ENCODE measurements at regions not wholly inside any gene's neighbourhood (a gene's known extent, or its start where the extent isn't known, plus 50 kb on each side); places are given as distances from the start of the nearest gene placed in this dataset.
"Not testable (repeated sequence)": the region's sequence is repeated elsewhere in the genome, so short reads cannot be mapped to it uniquely, and the experiment has no call there.

- H3K27ac ChIP-seq (ENCODE audit: low read length): peak overlapping the region; percentile 16
- no peaks in the 10 kb centered on the region for H3K9me3 ChIP-seq (replicated peaks; ENCODE audit: control insufficient read depth, low read depth, low read length)
- H3K36me3 ChIP-seq (ENCODE audit: control insufficient read depth, insufficient read depth, low read length): no peaks in the 10 kb centered on the region
- WGBS (ENCODE audit: insufficient coverage): no CpG with 5 or more reads among the region's 6 CpGs
- no peaks in the 10 kb centered on the region for H3K4me1 ChIP-seq (ENCODE audit: control insufficient read depth, insufficient read depth, low read length)
- no peak overlapping the region for H3K4me3 ChIP-seq (ENCODE audit: low read length)
- DNase-seq: no peak
- no peaks in the 10 kb centered on the region for H3K27me3 ChIP-seq (ENCODE audit: control insufficient read depth, insufficient read depth, low read length)
Observed at GRCh38 chr4:141328560-141329173, 108.0 kb downstream of the ZNF330 start.

DNA sequence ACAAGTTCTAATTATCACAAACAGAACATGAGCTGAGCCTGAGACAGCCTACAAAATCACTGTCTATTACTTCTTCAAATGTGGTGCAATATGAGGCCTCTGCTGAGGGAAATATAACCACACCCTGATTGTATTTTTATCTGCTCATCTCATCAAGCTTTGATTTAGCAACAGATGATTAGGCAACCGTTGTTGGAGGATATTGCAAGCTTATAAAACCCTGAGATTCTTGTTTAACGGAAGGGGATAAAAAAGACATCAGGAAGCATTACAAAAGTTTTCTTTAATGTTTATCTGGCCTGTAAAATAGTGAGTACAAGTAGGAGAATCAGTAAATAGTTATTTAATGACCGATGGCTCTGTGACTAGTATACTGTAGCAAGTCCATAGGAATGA lies 108.5 kb downstream of the ZNF330 start:
- no peaks in the 10 kb centered on the region for H3K27me3 ChIP-seq (ENCODE audit: control insufficient read depth, insufficient read depth, low read length)
- H3K36me3 ChIP-seq (ENCODE audit: control insufficient read depth, insufficient read depth, low read length): no peaks in the 10 kb centered on the region
- H3K9me3 ChIP-seq (replicated peaks; ENCODE audit: control insufficient read depth, low read depth, low read length): no peaks in the 10 kb centered on the region
- DNase-seq: peak; percentile 42
- no peaks in the 10 kb centered on the region for H3K4me1 ChIP-seq (ENCODE audit: control insufficient read depth, insufficient read depth, low read length)
- whole genome bisulfite sequencing (ENCODE audit: insufficient coverage): 31% methylated on average over 2 of the region's 3 CpGs
- H3K27ac ChIP-seq (ENCODE audit: low read length): peak overlapping the region; percentile 16
- H3K4me3 ChIP-seq (ENCODE audit: low read length): no peak overlapping the region

DNA sequence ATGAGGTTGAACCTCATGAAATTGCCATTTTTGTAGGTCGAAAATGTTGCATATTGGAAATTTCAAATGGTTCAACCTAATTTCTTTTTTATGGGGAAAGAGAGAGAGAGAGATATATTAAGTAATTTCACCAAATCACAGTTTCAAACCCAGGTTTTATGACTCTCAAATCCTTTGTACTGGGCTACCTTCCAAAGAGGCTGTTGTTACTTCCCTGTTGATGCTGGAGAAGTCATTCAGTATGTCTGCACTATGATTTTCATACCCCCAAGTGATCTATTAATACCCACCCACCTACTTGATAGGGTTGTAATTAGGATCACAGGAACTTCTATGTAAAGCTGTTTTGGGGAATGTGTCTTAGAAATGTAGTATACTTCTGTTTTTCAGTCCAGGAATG lies 109.9 kb downstream of the ZNF330 start:
- no peak for DNase-seq
- Histone ChIP-seq H3K36me3 (ENCODE audit: control insufficient read depth, insufficient read depth, low read length) (no peaks in the 10 kb centered on the region), H3K4me1 (ENCODE audit: control insufficient read depth, insufficient read depth, low read length) (no peaks in the 10 kb centered on the region), H3K27ac (ENCODE audit: low read length) (no peak overlapping the region), H3K4me3 (ENCODE audit: low read length) (no peak overlapping the region), H3K9me3 (replicated peaks; ENCODE audit: control insufficient read depth, low read depth, low read length) (no peaks in the 10 kb centered on the region), H3K27me3 (ENCODE audit: control insufficient read depth, insufficient read depth, low read length) (no peaks in the 10 kb centered on the region)
- no CpG with 5 or more reads among the region's 1 CpG for WGBS (ENCODE audit: insufficient coverage)

DNA sequence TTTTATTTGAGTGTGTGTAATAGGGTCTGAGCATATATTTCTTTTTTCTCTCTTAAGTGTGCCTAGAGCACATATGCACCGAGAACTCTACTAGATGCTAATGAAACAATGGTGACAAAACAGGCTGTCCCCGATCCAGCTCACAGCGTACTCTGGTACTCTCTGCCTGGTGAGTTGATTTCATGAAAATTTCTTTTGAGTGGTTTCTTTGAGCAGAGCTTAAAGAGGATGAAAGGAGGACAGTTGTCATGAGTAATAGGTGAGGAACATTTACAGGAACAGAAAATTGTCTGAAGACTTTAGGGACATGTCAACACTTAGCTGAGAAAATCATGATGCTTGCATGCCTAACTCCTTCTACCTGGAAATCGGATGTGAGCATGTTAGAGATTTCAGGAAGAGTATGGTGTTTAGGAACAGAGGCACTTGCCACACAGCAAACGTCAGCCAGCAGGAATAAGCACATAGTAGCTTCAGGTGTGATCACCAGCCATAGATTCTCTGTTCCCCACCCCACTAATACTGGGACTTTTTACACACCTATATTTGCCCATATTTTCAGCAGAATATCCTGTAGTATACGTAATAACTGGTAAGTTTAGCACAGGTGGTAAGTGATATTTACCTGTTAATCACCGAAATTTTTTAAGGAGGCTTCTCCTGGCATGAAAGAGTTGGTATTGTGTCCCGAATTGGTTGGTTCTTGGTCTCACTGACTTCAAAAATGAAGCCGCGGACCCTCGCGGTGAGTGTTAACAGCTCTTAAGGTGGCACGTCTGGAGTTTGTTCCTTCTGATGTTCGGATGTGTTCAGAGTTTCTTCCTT lies 111.1 kb downstream of the ZNF330 start:
- H3K4me3 ChIP-seq (ENCODE audit: low read length): no peak overlapping the region
- no peaks in the 10 kb centered on the region for H3K36me3 ChIP-seq (ENCODE audit: control insufficient read depth, insufficient read depth, low read length)
- WGBS (ENCODE audit: insufficient coverage): 84% methylated on average over 5 of the region's 14 CpGs
- no peaks in the 10 kb centered on the region for H3K27me3 ChIP-seq (ENCODE audit: control insufficient read depth, insufficient read depth, low read length)
- no peak overlapping the region for H3K27ac ChIP-seq (ENCODE audit: low read length)
- no peak for DNase-seq
- no peaks in the 10 kb centered on the region for H3K4me1 ChIP-seq (ENCODE audit: control insufficient read depth, insufficient read depth, low read length)
- no peaks in the 10 kb centered on the region for H3K9me3 ChIP-seq (replicated peaks; ENCODE audit: control insufficient read depth, low read depth, low read length)

GRCh38 chr4:141332359-141333181 lies 111.9 kb downstream of the ZNF330 start:
- H3K27ac ChIP-seq (ENCODE audit: low read length); H3K9me3 ChIP-seq (replicated peaks; ENCODE audit: control insufficient read depth, low read depth, low read length); H3K36me3 ChIP-seq (ENCODE audit: control insufficient read depth, insufficient read depth, low read length); DNase-seq; H3K27me3 ChIP-seq (ENCODE audit: control insufficient read depth, insufficient read depth, low read length); H3K4me1 ChIP-seq (ENCODE audit: control insufficient read depth, insufficient read depth, low read length); H3K4me3 ChIP-seq (ENCODE audit: low read length): not testable (repeated sequence)
- 34% methylated on average over 21 of the region's 33 CpGs for whole genome bisulfite sequencing (ENCODE audit: insufficient coverage)

- peak overlapping the region; percentile 21 for H3K4me3 ChIP-seq (ENCODE audit: low read length)
- WGBS (ENCODE audit: insufficient coverage): 15% methylated on average over 10 of the region's 24 CpGs
- peak; percentile 48 for DNase-seq
- H3K9me3 ChIP-seq (replicated peaks; ENCODE audit: control insufficient read depth, low read depth, low read length); H3K4me1 ChIP-seq (ENCODE audit: control insufficient read depth, insufficient read depth, low read length); H3K36me3 ChIP-seq (ENCODE audit: control insufficient read depth, insufficient read depth, low read length); H3K27ac ChIP-seq (ENCODE audit: low read length); H3K27me3 ChIP-seq (ENCODE audit: control insufficient read depth, insufficient read depth, low read length): not testable (repeated sequence)
Observed at GRCh38 chr4:141333456-141334230, 112.9 kb downstream of the ZNF330 start.

- Histone ChIP-seq H3K27me3 (ENCODE audit: control insufficient read depth, insufficient read depth, low read length) (no peaks in the 10 kb centered on the region), H3K4me3 (ENCODE audit: low read length) (no peak overlapping the region), H3K27ac (ENCODE audit: low read length) (no peak overlapping the region), H3K9me3 (replicated peaks; ENCODE audit: control insufficient read depth, low read depth, low read length) (no peaks in the 10 kb centered on the region), H3K4me1 (ENCODE audit: control insufficient read depth, insufficient read depth, low read length) (no peaks in the 10 kb centered on the region), H3K36me3 (ENCODE audit: control insufficient read depth, insufficient read depth, low read length) (no peaks in the 10 kb centered on the region)
- no CpG with 5 or more reads among the region's 1 CpG for WGBS (ENCODE audit: insufficient coverage)
- no peak for DNase-seq
Observed at GRCh38 chr4:141335166-141335565, 114.5 kb downstream of the ZNF330 start.

GRCh38 chr4:141338238-141338637 lies 117.5 kb downstream of the ZNF330 start:
- no CpG with 5 or more reads among the region's 1 CpG for WGBS (ENCODE audit: insufficient coverage)
- H3K36me3 ChIP-seq (ENCODE audit: control insufficient read depth, insufficient read depth, low read length): no peaks in the 10 kb centered on the region
- no peak for DNase-seq
- no peaks in the 10 kb centered on the region for H3K9me3 ChIP-seq (replicated peaks; ENCODE audit: control insufficient read depth, low read depth, low read length)
- H3K4me1 ChIP-seq (ENCODE audit: control insufficient read depth, insufficient read depth, low read length): no peaks in the 10 kb centered on the region
- H3K27ac ChIP-seq (ENCODE audit: low read length): no peak overlapping the region
- no peaks in the 10 kb centered on the region for H3K27me3 ChIP-seq (ENCODE audit: control insufficient read depth, insufficient read depth, low read length)
- no peak overlapping the region for H3K4me3 ChIP-seq (ENCODE audit: low read length)

GRCh38 chr4:141339391-141339790 lies 118.7 kb downstream of the ZNF330 start:
- Histone ChIP-seq H3K4me1 (ENCODE audit: control insufficient read depth, insufficient read depth, low read length) (no peaks in the 10 kb centered on the region), H3K9me3 (replicated peaks; ENCODE audit: control insufficient read depth, low read depth, low read length) (no peaks in the 10 kb centered on the region), H3K27me3 (ENCODE audit: control insufficient read depth, insufficient read depth, low read length) (no peaks in the 10 kb centered on the region), H3K27ac (ENCODE audit: low read length) (no peak overlapping the region), H3K36me3 (ENCODE audit: control insufficient read depth, insufficient read depth, low read length) (no peaks in the 10 kb centered on the region), H3K4me3 (ENCODE audit: low read length) (no peak overlapping the region)
- no peak for DNase-seq
- WGBS (ENCODE audit: insufficient coverage): no CpG with 5 or more reads among the region's 3 CpGs

GRCh38 chr4:141339966-141340365 lies 119.3 kb downstream of the ZNF330 start:
- no peak overlapping the region for H3K4me3 ChIP-seq (ENCODE audit: low read length)
- no peaks in the 10 kb centered on the region for H3K4me1 ChIP-seq (ENCODE audit: control insufficient read depth, insufficient read depth, low read length)
- H3K36me3 ChIP-seq (ENCODE audit: control insufficient read depth, insufficient read depth, low read length): no peaks in the 10 kb centered on the region
- H3K9me3 ChIP-seq (replicated peaks; ENCODE audit: control insufficient read depth, low read depth, low read length): no peaks in the 10 kb centered on the region
- no peak for DNase-seq
- H3K27me3 ChIP-seq (ENCODE audit: control insufficient read depth, insufficient read depth, low read length): no peaks in the 10 kb centered on the region
- no peak overlapping the region for H3K27ac ChIP-seq (ENCODE audit: low read length)
